Osteoblast (primary cell): ENCODE measurements at regions not wholly inside any gene's neighbourhood (a gene's known extent, or its start where the extent isn't known, plus 50 kb on each side); places are given as distances from the start of the nearest gene placed in this dataset.

Source experiments
- DNase-seq: peaks from one replicate; pipeline ENCODE4 v3.0.0; 2011; ENCODE audit warnings: low spot score, mixed read lengths; ENCODE audit not compliant: insufficient read length; ENCODE audit errors: missing footprints
- H2AFZ ChIP-seq: 2 replicates; pipeline ENCODE4 v1.6.0; 2011; ENCODE audit warnings: mild to moderate bottlenecking, low read length
- H3K27ac ChIP-seq: 2 replicates; pipeline ENCODE4 v1.5.1; 2011; ENCODE audit warnings: mild to moderate bottlenecking, low read depth, low read length, moderate library complexity
- H3K27me3 ChIP-seq: 2 replicates; pipeline ENCODE4 v1.6.0; 2012; ENCODE audit warnings: mild to moderate bottlenecking, control low read depth, inconsistent platforms, low read length, moderate library complexity; ENCODE audit not compliant: insufficient read depth
- H3K36me3 ChIP-seq: 2 replicates; pipeline ENCODE4 v1.5.1; 2011; ENCODE audit warnings: mild to moderate bottlenecking, low read length, control low read depth, moderate library complexity; ENCODE audit not compliant: insufficient read depth
- H3K4me1 ChIP-seq: 2 replicates; pipeline ENCODE4 v1.5.1; 2011; ENCODE audit warnings: mild to moderate bottlenecking, low read length, control low read depth, moderate library complexity; ENCODE audit not compliant: insufficient read depth
- H3K4me2 ChIP-seq: 2 replicates; pipeline ENCODE4 v1.6.0; 2011; ENCODE audit warnings: mild to moderate bottlenecking, low read length; ENCODE audit not compliant: insufficient read depth
- H3K4me3 ChIP-seq: fragments of 200-600 bp; sonication (generic); 3 replicates; pipeline ENCODE4 v1.5.1; 2012; ENCODE audit warnings: mild to moderate bottlenecking, low read length, inconsistent platforms; ENCODE audit not compliant: insufficient read depth
- H3K79me2 ChIP-seq: 2 replicates; pipeline ENCODE4 v1.6.0; 2012; ENCODE audit warnings: mild to moderate bottlenecking, low read length, control low read depth, inconsistent platforms; ENCODE audit not compliant: insufficient read depth
- H3K9me3 ChIP-seq: 2 replicates; pipeline ENCODE4 v1.5.1; 2011; ENCODE audit warnings: low read depth, low read length, control low read depth
- H4K20me1 ChIP-seq: 2 replicates; pipeline ENCODE4 v1.6.0; 2012; ENCODE audit warnings: mild to moderate bottlenecking, low read length, control low read depth; ENCODE audit not compliant: insufficient read depth
- CTCF ChIP-seq: IDR thresholded peaks from 2 replicates; pipeline ENCODE4 v1.5.1; 2011; ENCODE audit warnings: mild to moderate bottlenecking, low read depth, low read length, moderate library complexity; ENCODE audit errors: extremely low read depth

GRCh38 chr20:50279988-50280850 lies 89.6 kb downstream of the CEBPB start:
- Histone ChIP-seq H3K27me3 (no peaks in the 10 kb centered on the region), H4K20me1 (no peaks in the 10 kb centered on the region), H3K4me2 (no peak overlapping the region), H2AFZ (no peak overlapping the region), H3K4me3 (no peak overlapping the region), H3K79me2 (no peaks in the 10 kb centered on the region), H3K36me3 (no peaks in the 10 kb centered on the region), H3K4me1 (peaks cover 19% of the 10 kb centered on the region), H3K27ac (no peak overlapping the region), H3K9me3 (no peaks in the 10 kb centered on the region)
- no peak for TF ChIP-seq CTCF
- peak; percentile 45 for DNase-seq

GRCh38 chr20:50280851-50281655 lies 90.4 kb downstream of the CEBPB start:
- H3K27ac ChIP-seq, result no peak overlapping the region
- no peak overlapping the region for H2AFZ ChIP-seq
- H3K4me2 ChIP-seq, result no peak overlapping the region
- no peak for TF ChIP-seq CTCF
- H3K79me2 ChIP-seq, result no peaks in the 10 kb centered on the region
- DNase-seq, result peak; percentile 27
- H3K4me1 ChIP-seq, result peaks cover 27% of the 10 kb centered on the region
- H3K4me3 ChIP-seq, result no peak overlapping the region
- no peaks in the 10 kb centered on the region for H4K20me1 ChIP-seq
- no peaks in the 10 kb centered on the region for H3K27me3 ChIP-seq
- no peaks in the 10 kb centered on the region for H3K9me3 ChIP-seq
- H3K36me3 ChIP-seq, result no peaks in the 10 kb centered on the region

GRCh38 chr20:50281831-50282591 lies 91.4 kb downstream of the CEBPB start:
- Histone ChIP-seq H3K79me2 (no peaks in the 10 kb centered on the region), H3K9me3 (no peaks in the 10 kb centered on the region), H3K4me3 (no peak overlapping the region), H4K20me1 (no peaks in the 10 kb centered on the region), H2AFZ (no peak overlapping the region), H3K4me2 (no peak overlapping the region), H3K36me3 (no peaks in the 10 kb centered on the region), H3K27ac (no peak overlapping the region), H3K27me3 (no peaks in the 10 kb centered on the region), H3K4me1 (peaks cover 37% of the 10 kb centered on the region)
- peak; percentile 75 for DNase-seq
- peak; percentile 28 for TF ChIP-seq CTCF
